ENCODE measurements at regions not wholly inside any gene's neighbourhood (a gene's known extent, or its start where the extent isn't known, plus 50 kb on each side); places are given as distances from the start of the nearest gene placed in this dataset.

- TF ChIP-seq CTCF (conservative IDR thresholded peaks at IDR 0.05; ENCODE audit: low read length), result no peak
- TF ChIP-seq EZH2phosphoT487 (IDR thresholded peaks at IDR 0.05; ENCODE audit: borderline replicate concordance), result no peak
Observed at GRCh38 chr1:238469146-238469631, 578.5 kb upstream of the ZP4 start.
